ENCODE measurements at regions not wholly inside any gene's neighbourhood (a gene's known extent, or its start where the extent isn't known, plus 50 kb on each side); places are given as distances from the start of the nearest gene placed in this dataset.

DNA sequence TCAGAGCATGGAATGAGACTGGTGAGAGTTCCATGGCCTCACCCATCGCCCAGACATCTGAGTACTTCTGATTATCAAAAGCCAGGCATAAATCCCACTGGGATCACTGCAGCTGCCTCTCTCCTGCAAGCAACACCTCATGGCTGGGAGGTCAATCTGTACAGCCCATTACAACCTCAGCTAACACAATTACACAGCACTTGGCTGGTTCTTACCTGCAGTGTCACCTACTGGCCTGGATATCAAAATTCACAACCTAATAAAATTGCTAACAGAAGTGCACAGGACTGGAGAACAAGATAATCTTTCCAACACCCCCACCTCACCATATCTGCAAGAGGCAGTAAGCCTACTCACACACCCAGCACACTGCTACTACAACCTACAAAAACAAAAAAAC is 341.7 kb upstream of the NDST3 start:
- TF ChIP-seq, protein P1, sequence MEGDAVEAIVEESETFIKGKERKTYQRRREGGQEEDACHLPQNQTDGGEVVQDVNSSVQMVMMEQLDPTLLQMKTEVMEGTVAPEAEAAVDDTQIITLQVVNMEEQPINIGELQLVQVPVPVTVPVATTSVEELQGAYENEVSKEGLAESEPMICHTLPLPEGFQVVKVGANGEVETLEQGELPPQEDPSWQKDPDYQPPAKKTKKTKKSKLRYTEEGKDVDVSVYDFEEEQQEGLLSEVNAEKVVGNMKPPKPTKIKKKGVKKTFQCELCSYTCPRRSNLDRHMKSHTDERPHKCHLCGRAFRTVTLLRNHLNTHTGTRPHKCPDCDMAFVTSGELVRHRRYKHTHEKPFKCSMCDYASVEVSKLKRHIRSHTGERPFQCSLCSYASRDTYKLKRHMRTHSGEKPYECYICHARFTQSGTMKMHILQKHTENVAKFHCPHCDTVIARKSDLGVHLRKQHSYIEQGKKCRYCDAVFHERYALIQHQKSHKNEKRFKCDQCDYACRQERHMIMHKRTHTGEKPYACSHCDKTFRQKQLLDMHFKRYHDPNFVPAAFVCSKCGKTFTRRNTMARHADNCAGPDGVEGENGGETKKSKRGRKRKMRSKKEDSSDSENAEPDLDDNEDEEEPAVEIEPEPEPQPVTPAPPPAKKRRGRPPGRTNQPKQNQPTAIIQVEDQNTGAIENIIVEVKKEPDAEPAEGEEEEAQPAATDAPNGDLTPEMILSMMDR (conservative IDR thresholded peaks at IDR 0.05; ENCODE audit: low read length): peak; percentile 48
- TF ChIP-seq EZH2phosphoT487 (IDR thresholded peaks at IDR 0.05; ENCODE audit: borderline replicate concordance): no peak
